GM12872 (cell line): ENCODE measurements at regions not wholly inside any gene's neighbourhood (a gene's known extent, or its start where the extent isn't known, plus 50 kb on each side); places are given as distances from the start of the nearest gene placed in this dataset.

Source experiments
- CTCF ChIP-seq: IDR thresholded peaks from 3 replicates; pipeline ENCODE4 v1.5.1; 2011; ENCODE audit warnings: low read depth, mild to moderate bottlenecking, low read length, moderate library complexity; ENCODE audit not compliant: insufficient read depth

GRCh38 chr18:2448565-2449151 is 122.6 kb downstream of the METTL4 start:
- no peak for TF ChIP-seq CTCF

GRCh38 chr18:2451556-2451955 is 119.7 kb downstream of the METTL4 start:
- TF ChIP-seq CTCF = no peak

- TF ChIP-seq CTCF = no peak
Measured at GRCh38 chr18:2459886-2460285, 111.4 kb downstream of the METTL4 start.

GRCh38 chr18:2466978-2467377 is 104.3 kb downstream of the METTL4 start:
- TF ChIP-seq CTCF = peak; percentile 16; the same call in 1 of the 3 replicates

GRCh38 chr18:2468051-2468450 is 103.3 kb downstream of the METTL4 start:
- TF ChIP-seq CTCF = no peak

GRCh38 chr18:2471523-2471922 is 99.8 kb downstream of the METTL4 start:
- peak; percentile 50; the same call in 2 of the 3 replicates for TF ChIP-seq CTCF

GRCh38 chr18:2478662-2479061 is 92.6 kb downstream of the METTL4 start:
- TF ChIP-seq CTCF = no peak
